ENCODE measurements at regions not wholly inside any gene's neighbourhood (a gene's known extent, or its start where the extent isn't known, plus 50 kb on each side); places are given as distances from the start of the nearest gene placed in this dataset.
A peak's percentile ranks its signal among the peaks of the same experiment; 100 is the strongest.

- DNase-seq (ENCODE audit: low read depth in 3 of 3): no peak
Observed at GRCh38 chr2:18425210-18425703, 135.2 kb downstream of the RDH14 start.

- DNase-seq (ENCODE audit: low read depth in 3 of 3): no peak
Observed at GRCh38 chr2:18423636-18424035, 136.8 kb downstream of the RDH14 start.

- no peak for DNase-seq (ENCODE audit: low read depth in 3 of 3)
Observed at GRCh38 chr2:18422432-18423165, 137.9 kb downstream of the RDH14 start.

GRCh38 chr2:18413676-18414396, 146.6 kb downstream of the RDH14 start:
- no peak for DNase-seq (ENCODE audit: low read depth in 3 of 3)

- DNase-seq (ENCODE audit: low read depth in 3 of 3): no peak
Observed at GRCh38 chr2:18412980-18413675, 147.3 kb downstream of the RDH14 start.

- no peak for DNase-seq (ENCODE audit: low read depth in 3 of 3)
Observed at GRCh38 chr2:18411626-18412025, 148.8 kb downstream of the RDH14 start.

GRCh38 chr2:18410543-18410942, 149.9 kb downstream of the RDH14 start:
- no peak for DNase-seq (ENCODE audit: low read depth in 3 of 3)

GRCh38 chr2:18408638-18409037, 151.8 kb downstream of the RDH14 start:
- DNase-seq (ENCODE audit: low read depth in 3 of 3): no peak

GRCh38 chr2:18406219-18406618, 154.2 kb downstream of the RDH14 start:
- DNase-seq (ENCODE audit: low read depth in 3 of 3): no peak

- DNase-seq (ENCODE audit: low read depth in 3 of 3): no peak
Observed at GRCh38 chr2:18404708-18405107, 155.7 kb downstream of the RDH14 start.

- DNase-seq (ENCODE audit: low read depth in 3 of 3): no peak
Observed at GRCh38 chr2:18403921-18404522, 156.4 kb downstream of the RDH14 start.

- DNase-seq (ENCODE audit: low read depth in 3 of 3): no peak
Observed at GRCh38 chr2:18402831-18403230, 157.6 kb downstream of the RDH14 start.

GRCh38 chr2:18401471-18401870, 159.0 kb downstream of the RDH14 start:
- DNase-seq (ENCODE audit: low read depth in 3 of 3): no peak

- DNase-seq (ENCODE audit: low read depth in 3 of 3): no peak
Observed at GRCh38 chr2:18399601-18400000, 160.9 kb downstream of the RDH14 start.

GRCh38 chr2:18398833-18399232, 161.6 kb downstream of the RDH14 start:
- no peak for DNase-seq (ENCODE audit: low read depth in 3 of 3)

- DNase-seq (ENCODE audit: low read depth in 3 of 3): no peak
Observed at GRCh38 chr2:18396329-18397010, 164.0 kb downstream of the RDH14 start.

GRCh38 chr2:18395555-18395954, 164.9 kb downstream of the RDH14 start:
- no peak for DNase-seq (ENCODE audit: low read depth in 3 of 3)

- DNase-seq (ENCODE audit: low read depth in 3 of 3): peak; percentile 18 to 30 (median 28)
Observed at GRCh38 chr2:18387441-18388206, 172.8 kb downstream of the RDH14 start.

GRCh38 chr2:18384242-18384641, 176.2 kb downstream of the RDH14 start:
- DNase-seq (ENCODE audit: low read depth in 3 of 3): no peak

GRCh38 chr2:18381386-18381785, 179.1 kb downstream of the RDH14 start:
- no peak for DNase-seq (ENCODE audit: low read depth in 3 of 3)

- DNase-seq (ENCODE audit: low read depth in 3 of 3): no peak
Observed at GRCh38 chr2:18380321-18380720, 180.1 kb downstream of the RDH14 start.
